Left kidney (tissue), 1 donor: ENCODE measurements at regions not wholly inside any gene's neighbourhood (a gene's known extent, or its start where the extent isn't known, plus 50 kb on each side); places are given as distances from the start of the nearest gene placed in this dataset.
"Not testable (repeated sequence)": the region's sequence is repeated elsewhere in the genome, so short reads cannot be mapped to it uniquely, and the experiment has no call there.

Experiments used
- DNase-seq: peaks from one replicate; pipeline ENCODE4 v3.0.0-alpha.2; 2013

DNA sequence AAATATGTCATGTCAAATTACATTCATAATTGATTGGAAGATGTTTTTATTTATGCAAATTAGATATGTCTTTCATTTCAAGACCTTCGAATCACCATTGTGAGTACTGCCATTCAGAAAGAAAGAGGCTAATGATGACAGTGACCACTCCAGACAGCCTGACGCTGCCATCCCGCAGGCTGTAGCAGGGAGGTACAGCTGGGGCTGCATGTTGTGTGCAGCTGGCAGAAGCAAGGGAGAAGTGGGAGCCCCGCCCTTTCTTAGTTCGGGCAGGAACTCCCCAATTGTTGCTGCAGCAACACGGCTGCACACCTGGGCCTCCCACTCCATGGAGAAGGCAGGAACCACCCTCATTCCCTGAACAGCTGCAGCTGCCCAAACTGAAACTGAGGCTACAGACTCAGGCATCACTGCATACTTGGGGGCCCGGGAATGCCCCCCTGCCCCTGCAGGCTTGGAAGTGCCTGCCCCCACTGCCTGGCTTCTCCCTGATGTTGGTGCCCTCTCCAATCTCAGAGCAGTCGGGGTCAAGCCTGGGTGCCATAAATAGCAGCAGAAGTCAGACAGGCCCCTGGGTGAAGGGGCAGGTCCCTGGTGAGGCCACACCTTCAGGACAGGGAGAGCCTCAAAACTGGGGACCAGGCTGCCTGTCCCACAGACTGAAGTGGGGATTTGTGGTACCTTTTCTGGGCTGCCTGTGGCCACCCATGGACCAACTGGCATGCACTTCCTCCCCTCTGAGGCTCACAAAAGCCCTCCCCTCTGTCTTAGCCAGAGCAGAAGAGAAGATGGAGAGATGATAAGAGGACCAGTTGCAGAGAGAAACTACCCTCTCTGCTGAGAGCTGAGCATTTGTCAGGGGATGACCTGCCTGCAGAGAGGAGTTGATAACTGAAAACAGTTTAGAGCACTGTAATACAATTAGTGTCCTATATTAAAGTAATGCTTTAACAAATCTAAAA lies 964.6 kb downstream of the SI start:
- no peak for DNase-seq

- DNase-seq = no peak
Measured at GRCh38 chr3:164096352-164096751, 981.9 kb downstream of the SI start.

- no peak for DNase-seq
Measured at GRCh38 chr3:164095949-164096348, 982.3 kb downstream of the SI start.

- DNase-seq = no peak
Measured at GRCh38 chr3:164095279-164095678, 983.0 kb downstream of the SI start.

GRCh38 chr3:164094546-164094945 lies 983.8 kb downstream of the SI start:
- no peak for DNase-seq

DNA sequence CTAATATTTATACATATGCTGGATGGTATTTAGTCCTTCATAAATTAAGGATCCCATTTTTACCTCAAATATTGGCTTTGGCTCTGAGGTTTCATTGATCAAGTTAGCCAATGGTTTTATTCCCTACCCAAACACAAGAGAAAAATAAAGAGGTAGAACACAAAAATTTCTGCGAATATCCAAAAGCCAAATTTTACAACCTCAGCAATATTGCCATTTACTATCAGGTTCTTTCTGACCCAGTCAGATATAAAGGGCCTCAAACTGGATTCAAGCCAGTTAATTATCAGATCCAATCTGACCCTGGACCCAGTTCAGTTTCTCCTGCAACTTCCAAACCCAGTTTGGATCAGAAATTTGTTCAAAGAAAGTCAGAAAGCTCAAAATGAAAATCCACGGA lies 998.1 kb downstream of the SI start:
- DNase-seq = no peak

DNA sequence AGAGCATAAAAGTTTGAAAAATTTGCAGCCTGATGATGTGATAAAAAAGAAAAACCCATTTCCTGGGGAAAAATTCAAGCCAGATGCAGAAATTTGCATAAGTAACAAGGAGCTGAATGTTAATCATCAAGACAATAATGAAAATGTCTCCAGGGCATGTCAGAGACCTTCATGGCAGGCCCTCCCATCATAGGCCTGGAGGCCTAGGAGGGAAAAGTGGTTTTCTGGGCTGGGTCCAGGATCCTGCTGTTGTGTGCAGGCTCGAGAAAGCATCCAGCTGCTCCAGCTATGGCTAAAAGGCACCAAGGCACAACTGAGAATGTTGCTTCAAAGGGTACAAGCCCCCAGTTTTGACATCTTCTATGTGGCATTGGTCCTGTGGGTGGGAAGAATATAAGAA lies 1014.0 kb downstream of the SI start:
- no peak for DNase-seq

- DNase-seq = no peak
Measured at GRCh38 chr3:164060923-164061322, 1017.4 kb downstream of the SI start.

DNA sequence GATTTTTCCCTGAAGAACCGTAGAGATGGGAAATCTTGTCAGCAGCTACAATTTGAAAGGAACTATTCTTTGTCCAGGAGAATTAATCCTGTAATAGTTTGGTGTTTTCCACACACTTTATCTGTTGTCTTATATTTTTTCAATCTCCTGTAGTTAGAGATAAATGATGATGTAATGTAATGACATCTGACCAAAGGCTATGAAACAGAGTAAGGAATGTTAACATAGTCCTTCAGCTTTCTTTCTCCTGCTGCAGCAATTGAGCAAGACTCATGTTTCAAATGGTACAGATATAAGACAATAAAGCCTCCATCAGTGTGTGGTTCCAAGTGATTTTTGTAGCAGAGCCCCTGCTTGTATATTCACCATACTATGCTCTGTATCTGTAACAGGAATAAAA lies 1028.4 kb downstream of the SI start:
- no peak for DNase-seq

- DNase-seq = no peak
Measured at GRCh38 chr3:164048451-164048850, 1029.8 kb downstream of the SI start.

- DNase-seq = no peak
Measured at GRCh38 chr3:164040991-164041390, 1037.3 kb downstream of the SI start.

GRCh38 chr3:164030194-164030593 lies 1048.1 kb downstream of the SI start:
- DNase-seq = no peak

- DNase-seq = no peak
Measured at GRCh38 chr3:164024786-164025185, 1053.5 kb downstream of the SI start.

GRCh38 chr3:164023480-164023879 lies 1054.8 kb downstream of the SI start:
- no peak for DNase-seq

DNA sequence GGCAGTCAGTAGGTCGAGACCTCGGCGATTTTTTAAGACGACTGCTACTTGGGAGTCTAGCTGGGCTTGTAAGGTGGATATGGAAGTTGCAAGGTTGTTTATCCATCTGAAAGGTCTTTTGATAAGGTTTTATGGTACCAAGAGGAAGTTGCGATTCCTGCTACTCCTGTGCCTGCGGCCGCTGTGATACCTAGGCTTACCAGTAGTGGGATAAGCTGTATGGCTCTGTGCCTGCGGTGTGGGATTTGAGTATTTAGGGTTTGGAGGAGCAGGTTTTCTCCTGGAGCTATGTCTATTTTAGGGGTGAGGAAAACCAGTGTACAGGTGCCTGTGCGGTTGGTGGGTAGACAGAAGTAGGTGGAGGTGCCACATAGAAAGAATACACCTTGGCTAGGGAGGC lies 1059.8 kb downstream of the SI start:
- no peak for DNase-seq

DNA sequence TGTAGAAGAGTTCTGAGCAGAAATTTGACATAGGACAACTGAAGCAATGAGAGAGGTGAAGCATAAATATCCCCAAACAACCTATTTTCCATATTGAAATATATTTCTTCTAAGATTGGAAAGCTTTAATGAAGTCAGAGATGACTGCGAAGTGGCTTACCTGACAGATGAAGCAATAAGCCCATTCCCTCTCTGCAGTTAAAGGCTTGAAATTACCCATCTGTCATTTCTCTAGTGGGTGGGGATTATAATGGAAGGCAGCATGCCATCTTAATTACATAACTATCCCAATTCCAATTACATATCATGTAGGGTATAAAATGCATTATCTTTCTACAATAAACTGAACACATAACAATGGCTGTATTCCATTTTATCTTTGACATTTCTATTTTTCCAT lies 1070.5 kb downstream of the SI start:
- DNase-seq = no peak

DNA sequence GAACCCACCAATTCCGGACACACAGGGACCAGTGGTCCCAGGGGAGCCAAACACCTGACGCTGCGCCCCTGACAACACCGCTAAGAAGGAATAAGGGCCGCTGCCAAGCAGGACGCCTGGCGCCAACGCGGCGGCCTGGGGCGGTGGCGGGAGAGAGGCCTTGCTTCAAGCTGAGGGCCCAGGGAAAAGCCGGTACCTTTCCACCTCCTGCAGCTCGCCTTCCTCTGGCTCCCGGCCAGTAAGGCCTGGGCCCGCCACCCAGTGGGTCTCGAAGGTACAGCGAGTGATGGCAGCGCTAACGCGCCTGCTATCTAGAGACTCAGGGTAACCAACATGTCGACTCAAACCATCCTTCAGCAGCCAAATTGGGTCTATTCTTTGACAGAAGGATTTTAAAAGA lies 1074.1 kb downstream of the SI start:
- no peak for DNase-seq

GRCh38 chr3:164003016-164003415 lies 1075.3 kb downstream of the SI start:
- not testable (repeated sequence) for DNase-seq

- no peak for DNase-seq
Measured at GRCh38 chr3:163983940-163984339, 1094.4 kb downstream of the SI start.

GRCh38 chr3:163971861-163972260 lies 1106.4 kb downstream of the SI start:
- no peak for DNase-seq

- DNase-seq = no peak
Measured at GRCh38 chr3:163957072-163957471, 1121.2 kb downstream of the SI start.

DNA sequence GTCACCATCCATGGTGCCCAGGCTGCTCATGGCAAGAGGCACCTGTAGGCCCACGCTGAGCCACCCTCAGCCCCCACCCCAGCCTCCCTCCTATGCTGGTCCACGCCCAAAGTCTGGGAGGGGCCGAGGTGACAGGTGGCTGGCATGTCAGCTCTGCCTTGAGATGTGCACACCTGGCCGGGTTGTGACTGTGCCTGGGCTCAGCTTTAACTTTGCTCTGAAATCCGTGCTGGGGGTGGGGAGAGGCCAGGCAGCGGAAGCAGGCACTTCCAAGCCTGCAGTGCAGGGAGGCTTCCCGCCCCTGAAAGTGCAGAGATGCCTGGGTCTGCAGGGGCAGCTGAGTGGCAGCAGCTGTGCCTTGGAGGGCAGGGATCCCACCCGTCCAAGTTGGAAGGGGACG lies 1124.8 kb downstream of the SI start:
- no peak for DNase-seq

DNA sequence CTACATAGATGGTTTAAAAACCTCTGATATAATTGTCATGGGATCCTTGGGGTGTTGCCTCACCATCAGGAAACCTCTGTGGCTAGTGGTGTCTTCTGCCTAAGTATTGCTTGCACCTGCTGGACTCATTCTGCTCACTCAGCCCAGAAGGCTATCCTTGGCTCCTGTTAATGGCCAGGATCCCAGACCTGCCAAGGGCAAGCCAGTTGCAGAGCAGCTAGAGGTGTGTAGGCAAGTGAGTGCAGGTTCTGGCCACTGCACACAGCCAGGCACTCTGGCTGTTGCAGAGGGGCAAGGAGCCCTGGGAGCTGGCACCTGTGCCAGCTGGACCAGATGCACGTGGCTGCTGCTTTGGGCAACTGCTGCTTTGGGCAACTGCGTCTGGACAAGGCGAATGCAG lies 1125.8 kb downstream of the SI start:
- no peak for DNase-seq

- no peak for DNase-seq
Measured at GRCh38 chr3:163951397-163951987, 1126.8 kb downstream of the SI start.
